Gastrocnemius medialis (tissue), 4 donors: ENCODE measurements at regions not wholly inside any gene's neighbourhood (a gene's known extent, or its start where the extent isn't known, plus 50 kb on each side); places are given as distances from the start of the nearest gene placed in this dataset.

ENCODE experiments used
- ATAC-seq, 2 donors: fragments of 150-250 bp; one replicate each; pipeline ENCODE4 v1.9.1; 2016
- DNase-seq, 2 donors: peaks; one replicate each; pipeline ENCODE4 v3.0.0-alpha.2; 2019
- H3K27ac ChIP-seq, 4 donors: fragments of 200-600 bp; sonication (generic); 1 replicate in 1 of 4; 2 replicates in 3 of 4; pipeline ENCODE4 v1.5.1; 2016 to 2018; ENCODE audit warnings: mild to moderate bottlenecking in 2 of 4, moderate library complexity in 1 of 4
- H3K27me3 ChIP-seq, 3 donors: fragments of 200-600 bp; sonication (generic) in 2 of 3; 1 replicate in 1 of 3; 2 replicates in 2 of 3; pipeline versions ENCODE4 v1.5.1 to v1.6.0; 2016 to 2019; ENCODE audit warnings: mild to moderate bottlenecking in 1 of 3, moderate library complexity in 1 of 3
- H3K36me3 ChIP-seq, 2 donors: fragments of 200-600 bp; sonication (generic) in 1 of 2; one replicate each; pipeline ENCODE4 v1.5.1; 2017 to 2018
- H3K4me1 ChIP-seq, 2 donors: fragments of 200-600 bp; sonication (generic) in 1 of 2; one replicate each; pipeline ENCODE4 v1.5.1; 2016 to 2017; ENCODE audit warnings: mild to moderate bottlenecking in 2 of 2
- H3K4me3 ChIP-seq, 4 donors: fragments of 200-600 bp; sonication (generic) in 3 of 4; 1 replicate in 1 of 4; 2 replicates in 3 of 4; pipeline ENCODE4 v1.5.1; 2016 to 2019; ENCODE audit warnings: mild to moderate bottlenecking in 2 of 4
- H3K9me3 ChIP-seq, 3 donors: fragments of 200-600 bp; sonication (generic) in 2 of 3; 1 replicate in 1 of 3; 2 replicates in 2 of 3; pipeline ENCODE4 v1.5.1; 2016 to 2019
- CTCF ChIP-seq, 5 experiments: fragments of 450-650 bp in 3 of 5; fragments of 200-600 bp in 2 of 5; sonication (generic) in 2 of 5; IDR thresholded peaks in 4 of 5; conservative IDR thresholded peaks in 1 of 5; 1 replicate in 4 of 5; 2 replicates in 1 of 5; pipeline ENCODE4 v1.5.1; 2016 to 2019; ENCODE audit warnings: antibody characterized with exemption in 5 of 5, mild to moderate bottlenecking in 3 of 5, moderate library complexity in 3 of 5
- POLR2A ChIP-seq, 2 donors: fragments of 450-650 bp; IDR thresholded peaks; one replicate each; pipeline ENCODE4 v1.6.1; 2017; ENCODE audit warnings: antibody characterized with exemption in 2 of 2, mild to moderate bottlenecking in 2 of 2, moderate library complexity in 2 of 2
- in situ Hi-C, 4 donors: fragments of 200-750 bp; cut with MboI; loops; one replicate each; pipeline versions ENCODE4 v1.15.0 to v1.8.0; 2017; ENCODE audit warnings: low sequenced_read_pairs in 4 of 4
- intact Hi-C: fragments of 100-400 bp; cut with DNase I; formaldehyde crosslinking; loops from one replicate; pipeline ENCODE4 v1.15.1; 2023; ENCODE audit warnings: low total_unique reads

GRCh38 chr18:41353777-41354528 is 601.1 kb upstream of the PIK3C3 start:
- no peak for DNase-seq
- Histone ChIP-seq H3K4me3 (no peak overlapping the region), H3K36me3 (no peaks in the 10 kb centered on the region), H3K9me3 (no peaks in the 10 kb centered on the region), H3K27ac (no peak overlapping the region), H3K27me3 (no peaks in the 10 kb centered on the region), H3K4me1 (no peaks in the 10 kb centered on the region)
- TF ChIP-seq POLR2A (IDR thresholded peaks at IDR 0.05) = no peak
- TF ChIP-seq CTCF (IDR thresholded peaks at IDR 0.05 in 4 of 5, conservative IDR thresholded peaks at IDR 0.05 in 1 of 5) = no peak
- in situ Hi-C loops (no loop called here), intact Hi-C loops (no loop called here)
- no peak for ATAC-seq

- Histone ChIP-seq H3K4me3 (no peak overlapping the region), H3K27ac (no peak overlapping the region), H3K27me3 (no peaks in the 10 kb centered on the region), H3K4me1 (no peaks in the 10 kb centered on the region), H3K36me3 (no peaks in the 10 kb centered on the region), H3K9me3 (no peaks in the 10 kb centered on the region)
- no peak for TF ChIP-seq CTCF (IDR thresholded peaks at IDR 0.05 in 4 of 5, conservative IDR thresholded peaks at IDR 0.05 in 1 of 5)
- TF ChIP-seq POLR2A (IDR thresholded peaks at IDR 0.05) = no peak
- intact Hi-C loops (no loop called here), in situ Hi-C loops (no loop called here)
- ATAC-seq (no peak), DNase-seq (no peak)
These were observed 603.6 kb upstream of the PIK3C3 start for GRCh38 chr18:41351430-41351829.

GRCh38 chr18:41347057-41347456 is 608.0 kb upstream of the PIK3C3 start:
- Histone ChIP-seq H3K27me3 (no peaks in the 10 kb centered on the region), H3K27ac (no peak overlapping the region), H3K4me3 (no peak overlapping the region), H3K4me1 (no peaks in the 10 kb centered on the region), H3K36me3 (no peaks in the 10 kb centered on the region), H3K9me3 (no peaks in the 10 kb centered on the region)
- no peak for ATAC-seq
- no peak for TF ChIP-seq POLR2A (IDR thresholded peaks at IDR 0.05)
- no peak for TF ChIP-seq CTCF (IDR thresholded peaks at IDR 0.05 in 4 of 5, conservative IDR thresholded peaks at IDR 0.05 in 1 of 5)
- intact Hi-C loops (no loop called here), in situ Hi-C loops (no loop called here)
- DNase-seq = no peak

- Histone ChIP-seq H3K9me3 (no peaks in the 10 kb centered on the region), H3K4me3 (no peak overlapping the region), H3K27me3 (no peaks in the 10 kb centered on the region), H3K27ac (no peak overlapping the region), H3K4me1 (no peaks in the 10 kb centered on the region), H3K36me3 (no peaks in the 10 kb centered on the region)
- ATAC-seq (no peak), DNase-seq (no peak)
- TF ChIP-seq POLR2A (IDR thresholded peaks at IDR 0.05) (no peak), CTCF (IDR thresholded peaks at IDR 0.05 in 4 of 5, conservative IDR thresholded peaks at IDR 0.05 in 1 of 5) (no peak)
- in situ Hi-C loops (no loop called here), intact Hi-C loops (no loop called here)
These were observed 611.2 kb upstream of the PIK3C3 start for GRCh38 chr18:41343808-41344207.

GRCh38 chr18:41338341-41338740 is 616.7 kb upstream of the PIK3C3 start:
- Histone ChIP-seq H3K36me3 (no peaks in the 10 kb centered on the region), H3K9me3 (no peaks in the 10 kb centered on the region), H3K27ac (no peak overlapping the region), H3K27me3 (no peaks in the 10 kb centered on the region), H3K4me3 (no peak overlapping the region), H3K4me1 (no peaks in the 10 kb centered on the region)
- intact Hi-C loops = no loop called here
- DNase-seq (no peak), ATAC-seq (no peak)
- TF ChIP-seq POLR2A (IDR thresholded peaks at IDR 0.05) (no peak), CTCF (IDR thresholded peaks at IDR 0.05 in 4 of 5, conservative IDR thresholded peaks at IDR 0.05 in 1 of 5) (no peak)
- in situ Hi-C loops = no loop called here
